ENCODE measurements at regions not wholly inside any gene's neighbourhood (a gene's known extent, or its start where the extent isn't known, plus 50 kb on each side); places are given as distances from the start of the nearest gene placed in this dataset.

DNA sequence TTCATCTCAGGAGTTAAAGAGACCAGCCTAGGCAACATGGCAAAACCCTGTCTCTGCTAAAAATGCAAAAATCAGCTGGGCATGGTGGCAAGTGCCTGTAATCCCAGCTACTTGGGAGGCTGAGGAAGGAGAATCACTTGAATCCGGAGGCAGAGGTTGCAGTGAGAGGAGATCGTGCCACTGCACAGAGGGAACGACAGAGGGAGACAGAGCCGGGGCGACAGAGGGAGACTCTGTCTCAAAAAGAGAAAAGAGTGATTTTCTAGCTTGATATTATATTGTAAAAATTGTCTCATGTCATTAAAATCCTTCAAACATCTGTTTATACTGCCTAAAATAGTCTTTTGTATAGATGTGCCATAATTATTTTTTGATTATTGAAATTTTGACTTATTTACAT lies 225.4 kb upstream of the AGA start:
- CTCF ChIA-PET: no interaction called here
- Histone ChIP-seq H2BK20ac (ENCODE audit: low read depth, low read length) (no peak overlapping the region), H2AK9ac (replicated peaks; ENCODE audit: low read depth, low read length, poor library complexity) (no peak overlapping the region), H3K23ac (ENCODE audit: low read depth, low read length) (no peak overlapping the region), H3K27ac (ENCODE audit: insufficient read depth, low read length) (no peak overlapping the region), H3K27me3 (ENCODE audit: control insufficient read depth, insufficient read depth, low read length) (no peaks in the 10 kb centered on the region), H3K9ac (ENCODE audit: low read depth, low read length) (no peak overlapping the region), H3K9me3 (ENCODE audit: control insufficient read depth, insufficient read depth, low read length) (no peaks in the 10 kb centered on the region), H3K14ac (replicated peaks; ENCODE audit: low read depth, low read length) (no peak overlapping the region), H2AK5ac (ENCODE audit: low read depth, low read length) (no peak overlapping the region), H2BK15ac (ENCODE audit: low read depth, low read length) (no peak overlapping the region), H3K4ac (ENCODE audit: low read depth, low read length) (no peak overlapping the region), H2BK5ac (ENCODE audit: low read depth, low read length, poor library complexity, severe bottlenecking) (no peak overlapping the region), H2BK120ac (ENCODE audit: low read depth, low read length) (no peak overlapping the region), H3K4me2 (ENCODE audit: low read depth, low read length) (no peak overlapping the region), H2AFZ (replicated peaks; ENCODE audit: low read length, poor library complexity) (no peak overlapping the region), H4K8ac (ENCODE audit: low read depth in 2 of 2, low read length in 2 of 2) (no peak overlapping the region), H3K79me1 (ENCODE audit: low read depth in 1 of 2, low read length in 2 of 2) (no peaks in the 10 kb centered on the region), H4K20me1 (ENCODE audit: insufficient read depth, low read length) (no peaks in the 10 kb centered on the region), H4K5ac (ENCODE audit: low read depth, low read length) (no peak overlapping the region), H3K36me3 (ENCODE audit: control insufficient read depth, insufficient read depth, low read length) (no peaks in the 10 kb centered on the region), H3K4me3 (ENCODE audit: insufficient read depth, low read depth, low read length) (no peak overlapping the region), H3K18ac (ENCODE audit: low read depth, low read length) (no peak overlapping the region), H3K4me1 (ENCODE audit: control insufficient read depth, insufficient read depth, low read length) (no peaks in the 10 kb centered on the region), H3K56ac (ENCODE audit: extremely low read depth, insufficient read depth, low read length) (no peak overlapping the region), H4K91ac (ENCODE audit: insufficient read depth, low read depth, low read length) (no peak overlapping the region), H3K9me1 (ENCODE audit: insufficient read depth, low read length) (no peaks in the 10 kb centered on the region)
- ATAC-seq (ENCODE audit: low read depth): no peak
- BruUV-seq (replicated peaks): no TSS peak
- TF ChIP-seq MAFK (IDR thresholded peaks at IDR 0.05; ENCODE audit: low read depth, low read length) (no peak), RAD21 (IDR thresholded peaks at IDR 0.05; ENCODE audit: low read length) (peak; percentile 30; the same call in 1 of the 2 replicates)
- 100% methylated on average over 1 of the region's 5 CpGs; no CpG with 5 or more reads in 1 of the 2 experiments for WGBS, 2 experiments (ENCODE audit: extremely low coverage in 2 of 2, insufficient read length in 1 of 2)
- dilution Hi-C loops (cut with HindIII; ENCODE audit: low sequenced_read_pairs, unreplicated experiment) (no loop called here), in situ Hi-C loops (cut with MboI; ENCODE audit: low sequenced_read_pairs) (no loop called here), intact Hi-C loops (cut with micrococcal nuclease) (no loop called here)
- POLR2A ChIA-PET (ENCODE audit: unreplicated experiment): no interaction called here
- DNase-seq: no peak

All from IMR-90 (cell line).